Neural progenitor cell (in vitro differentiated cells): ENCODE measurements at regions not wholly inside any gene's neighbourhood (a gene's known extent, or its start where the extent isn't known, plus 50 kb on each side); places are given as distances from the start of the nearest gene placed in this dataset.

Experiments
- CTCF ChIP-seq: fragments of 200-600 bp; sonication (generic); IDR thresholded peaks from 2 replicates; pipeline ENCODE4 v1.5.1; 2017; ENCODE audit warnings: antibody characterized with exemption, mild to moderate bottlenecking
- EZH2 ChIP-seq: fragments of 200-600 bp; sonication (generic); IDR thresholded peaks from 2 replicates; pipeline ENCODE4 v1.6.1; 2017; ENCODE audit warnings: antibody characterized with exemption, mild to moderate bottlenecking, moderate library complexity
- EZH2phosphoT487 ChIP-seq: fragments of 200-600 bp; sonication (generic); IDR thresholded peaks from 2 replicates; pipeline ENCODE4 v1.6.1; 2017; ENCODE audit warnings: antibody characterized with exemption

- no peak for TF ChIP-seq CTCF
- no peak for TF ChIP-seq EZH2
- no peak for TF ChIP-seq EZH2phosphoT487
These were observed 239.2 kb downstream of the RPIA start for GRCh38 chr2:88930659-88931058.
